H9 (cell line): ENCODE measurements at regions not wholly inside any gene's neighbourhood (a gene's known extent, or its start where the extent isn't known, plus 50 kb on each side); places are given as distances from the start of the nearest gene placed in this dataset.

Experiments used
- DNase-seq: peaks from one replicate; pipeline ENCODE4 v3.0.0-alpha.2; 2017
- H2AFZ ChIP-seq: one replicate; pipeline ENCODE4 v1.6.1; 2013; ENCODE audit warnings: mild to moderate bottlenecking, low read length, control low read depth, moderate library complexity
- H2AK5ac ChIP-seq: 2 replicates; pipeline ENCODE4 v1.6.1; 2013; ENCODE audit warnings: low read length, control low read depth, mixed read lengths; ENCODE audit not compliant: insufficient read length
- H2BK120ac ChIP-seq: one replicate; pipeline ENCODE4 v1.6.1; 2013; ENCODE audit warnings: low read depth, mild to moderate bottlenecking, low read length, control low read depth, inconsistent platforms; ENCODE audit not compliant: poor library complexity, severe bottlenecking
- H2BK12ac ChIP-seq: 2 replicates; pipeline ENCODE4 v1.6.1; 2013; ENCODE audit warnings: low read length, control low read depth, mixed read lengths, low read depth; ENCODE audit not compliant: insufficient read length
- H2BK15ac ChIP-seq: 2 replicates; pipeline ENCODE4 v1.6.1; 2013; ENCODE audit warnings: low read depth, low read length, control low read depth
- H2BK20ac ChIP-seq: one replicate; pipeline ENCODE4 v1.6.1; 2013; ENCODE audit warnings: low read depth, mild to moderate bottlenecking, low read length, control low read depth, inconsistent platforms; ENCODE audit not compliant: poor library complexity, severe bottlenecking
- H2BK5ac ChIP-seq: 2 replicates; pipeline ENCODE4 v1.6.1; 2013; ENCODE audit warnings: low read length, control low read depth, mixed read lengths; ENCODE audit not compliant: insufficient read length
- H3K14ac ChIP-seq: 2 replicates; pipeline ENCODE4 v1.6.1; 2013; ENCODE audit warnings: low read length, control low read depth; ENCODE audit not compliant: insufficient read depth
- H3K18ac ChIP-seq: 2 replicates; pipeline ENCODE4 v1.6.1; 2013; ENCODE audit warnings: low read depth, mild to moderate bottlenecking, mixed read lengths, low read length, control low read depth; ENCODE audit not compliant: insufficient read length
- H3K23ac ChIP-seq: 2 replicates; pipeline ENCODE4 v1.6.1; 2013; ENCODE audit warnings: low read length, control low read depth, mixed read lengths, low read depth; ENCODE audit not compliant: insufficient read length
- H3K23me2 ChIP-seq: 2 replicates; pipeline ENCODE4 v1.6.1; 2013; ENCODE audit warnings: low read depth, mild to moderate bottlenecking, mixed read lengths, low read length, control low read depth; ENCODE audit not compliant: insufficient read length, poor library complexity, severe bottlenecking
- H3K27ac ChIP-seq: 2 replicates; pipeline ENCODE4 v1.5.1; 2013; ENCODE audit warnings: low read length, control low read depth, mixed read lengths, low read depth; ENCODE audit not compliant: insufficient read length
- H3K27me3 ChIP-seq: 2 replicates; pipeline ENCODE4 v1.6.1; 2013; ENCODE audit warnings: low read length, control low read depth, inconsistent platforms; ENCODE audit not compliant: insufficient read depth
- H3K4ac ChIP-seq: 2 replicates; pipeline ENCODE4 v1.6.1; 2013; ENCODE audit warnings: low read depth, mild to moderate bottlenecking, control low read depth, inconsistent platforms, low read length, moderate library complexity
- H3K4me1 ChIP-seq: 2 replicates; pipeline ENCODE4 v1.6.1; 2013; ENCODE audit warnings: low read length, control low read depth, inconsistent platforms; ENCODE audit not compliant: insufficient read depth
- H3K4me2 ChIP-seq: 2 replicates; pipeline ENCODE4 v1.6.1; 2013; ENCODE audit warnings: low read length, control low read depth, mixed read lengths; ENCODE audit not compliant: insufficient read length, insufficient read depth
- H3K56ac ChIP-seq: 2 replicates; pipeline ENCODE4 v1.6.1; 2013; ENCODE audit warnings: low read depth, mild to moderate bottlenecking, mixed read lengths, low read length, control low read depth; ENCODE audit not compliant: insufficient read length
- H3K79me1 ChIP-seq: 2 replicates; pipeline ENCODE4 v1.6.1; 2013; ENCODE audit warnings: low read depth, mild to moderate bottlenecking, moderate library complexity, low read length, control low read depth, inconsistent platforms; ENCODE audit not compliant: insufficient read depth, poor library complexity, severe bottlenecking
- H3K79me2 ChIP-seq: 2 replicates; pipeline ENCODE4 v1.6.1; 2013; ENCODE audit warnings: low read length, control low read depth, inconsistent platforms; ENCODE audit not compliant: insufficient read depth
- H3K9ac ChIP-seq: 2 replicates; pipeline ENCODE4 v1.6.1; 2013; ENCODE audit warnings: low read length, control low read depth, mixed read lengths; ENCODE audit not compliant: insufficient read length; ENCODE audit errors: extremely low read depth
- H3K9me3 ChIP-seq: one replicate; pipeline ENCODE4 v1.6.1; 2013; ENCODE audit warnings: low read depth, low read length, inconsistent platforms; ENCODE audit not compliant: control insufficient read depth
- H3T11ph ChIP-seq: one replicate; pipeline ENCODE4 v1.6.1; 2013; ENCODE audit warnings: mild to moderate bottlenecking, low read length, control low read depth, inconsistent platforms
- H4K20me1 ChIP-seq: one replicate; pipeline ENCODE4 v1.6.1; 2013; ENCODE audit not compliant: control insufficient read depth, insufficient read length, insufficient read depth
- H4K5ac ChIP-seq: 2 replicates; pipeline ENCODE4 v1.6.1; 2013; ENCODE audit warnings: low read depth, mild to moderate bottlenecking, mixed read lengths, low read length, control low read depth; ENCODE audit not compliant: insufficient read length
- H4K8ac ChIP-seq: replicated peaks from 2 replicates; pipeline ENCODE4 v1.6.1; 2013; ENCODE audit warnings: low read length, control low read depth, mixed read lengths, low read depth; ENCODE audit not compliant: insufficient read length
- H4K91ac ChIP-seq: 2 replicates; pipeline ENCODE4 v1.6.1; 2013; ENCODE audit warnings: low read depth, mild to moderate bottlenecking, moderate library complexity, mixed read lengths, low read length, control low read depth; ENCODE audit not compliant: insufficient read length
- H3K27ac Mint-ChIP-seq, 3 experiments: 2 replicates in 2 of 3; 3 replicates in 1 of 3; pipeline ENCODE4 v1.8.0; 2020 to 2021; ENCODE audit warnings: mixed read lengths in 3 of 3, mild to moderate bottlenecking in 1 of 3, moderate library complexity in 1 of 3
- H3K27me3 Mint-ChIP-seq: 2 replicates; pipeline ENCODE4 v1.8.0; 2021; ENCODE audit warnings: low read depth, mild to moderate bottlenecking, moderate library complexity, mixed read lengths
- H3K36me3 Mint-ChIP-seq, 3 experiments: 2 replicates in 2 of 3; 3 replicates in 1 of 3; pipeline ENCODE4 v1.8.0; 2020 to 2021; ENCODE audit warnings: low read depth in 3 of 3, mixed read lengths in 3 of 3; ENCODE audit not compliant: insufficient read depth in 1 of 3
- H3K4me1 Mint-ChIP-seq, 2 experiments: 2 replicates each; pipeline ENCODE4 v1.8.0; 2020; ENCODE audit warnings: mixed read lengths in 2 of 2
- H3K4me3 Mint-ChIP-seq, 2 experiments: 2 replicates in 1 of 2; 3 replicates in 1 of 2; pipeline ENCODE4 v1.8.0; 2020 to 2021; ENCODE audit warnings: mild to moderate bottlenecking in 2 of 2, mixed read lengths in 2 of 2, moderate library complexity in 1 of 2
- H3K9me3 Mint-ChIP-seq, 2 experiments: 2 replicates in 1 of 2; 3 replicates in 1 of 2; pipeline ENCODE4 v1.8.0; 2020; ENCODE audit warnings: mild to moderate bottlenecking in 2 of 2, mixed read lengths in 2 of 2, moderate library complexity in 1 of 2
- TF ChIP-seq, protein P1 (sequence below): fragments of 200-600 bp; sonication (generic); conservative IDR thresholded peaks from 3 replicates; pipeline ENCODE4 v1.8.0; 2021; ENCODE audit warnings: antibody characterized with exemption, mild to moderate bottlenecking

GRCh38 chr1:86636898-86637297 lies 67.5 kb upstream of the SH3GLB1 start:
- Mint-ChIP-seq H3K27ac (no peak overlapping the region), H3K9me3 (peaks cover 20 to 23% of the 10 kb centered on the region in 2 experiments), H3K27me3 (no peaks in the 10 kb centered on the region), H3K4me1 (no peaks in the 10 kb centered on the region; a peak in 1 of 4 replicates), H3K36me3 (peaks cover 10 to 25% (median 17%) of the 10 kb centered on the region in 3 experiments), H3K4me3 (no peak overlapping the region)
- no peak overlapping the region for H2BK120ac ChIP-seq
- H3K79me1 ChIP-seq, result no peaks in the 10 kb centered on the region
- no peak overlapping the region for H3K27ac ChIP-seq
- no peak for DNase-seq
- no peak overlapping the region for H2BK20ac ChIP-seq
- no peak overlapping the region for H3K23ac ChIP-seq
- H2BK5ac ChIP-seq, result no peak overlapping the region
- H3K4me2 ChIP-seq, result no peak overlapping the region
- H2AK5ac ChIP-seq, result no peak overlapping the region
- no peak overlapping the region for H4K5ac ChIP-seq
- no peaks in the 10 kb centered on the region for H3K23me2 ChIP-seq
- no peak overlapping the region for H3T11ph ChIP-seq
- H3K9me3 ChIP-seq, result peaks cover 5% of the 10 kb centered on the region
- H3K14ac ChIP-seq, result no peak overlapping the region
- H3K9ac ChIP-seq, result no peak overlapping the region
- no peaks in the 10 kb centered on the region for H3K79me2 ChIP-seq
- H4K20me1 ChIP-seq, result no peaks in the 10 kb centered on the region
- H4K91ac ChIP-seq, result no peak overlapping the region
- H3K4ac ChIP-seq, result no peak overlapping the region
- H2BK12ac ChIP-seq, result no peak overlapping the region
- H3K4me1 ChIP-seq, result no peaks in the 10 kb centered on the region
- TF ChIP-seq, protein P1, sequence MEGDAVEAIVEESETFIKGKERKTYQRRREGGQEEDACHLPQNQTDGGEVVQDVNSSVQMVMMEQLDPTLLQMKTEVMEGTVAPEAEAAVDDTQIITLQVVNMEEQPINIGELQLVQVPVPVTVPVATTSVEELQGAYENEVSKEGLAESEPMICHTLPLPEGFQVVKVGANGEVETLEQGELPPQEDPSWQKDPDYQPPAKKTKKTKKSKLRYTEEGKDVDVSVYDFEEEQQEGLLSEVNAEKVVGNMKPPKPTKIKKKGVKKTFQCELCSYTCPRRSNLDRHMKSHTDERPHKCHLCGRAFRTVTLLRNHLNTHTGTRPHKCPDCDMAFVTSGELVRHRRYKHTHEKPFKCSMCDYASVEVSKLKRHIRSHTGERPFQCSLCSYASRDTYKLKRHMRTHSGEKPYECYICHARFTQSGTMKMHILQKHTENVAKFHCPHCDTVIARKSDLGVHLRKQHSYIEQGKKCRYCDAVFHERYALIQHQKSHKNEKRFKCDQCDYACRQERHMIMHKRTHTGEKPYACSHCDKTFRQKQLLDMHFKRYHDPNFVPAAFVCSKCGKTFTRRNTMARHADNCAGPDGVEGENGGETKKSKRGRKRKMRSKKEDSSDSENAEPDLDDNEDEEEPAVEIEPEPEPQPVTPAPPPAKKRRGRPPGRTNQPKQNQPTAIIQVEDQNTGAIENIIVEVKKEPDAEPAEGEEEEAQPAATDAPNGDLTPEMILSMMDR, result no peak
- H4K8ac ChIP-seq, result no peak overlapping the region
- no peak overlapping the region for H3K18ac ChIP-seq
- no peaks in the 10 kb centered on the region for H3K27me3 ChIP-seq
- no peak overlapping the region for H2AFZ ChIP-seq
- no peak overlapping the region for H3K56ac ChIP-seq
- H2BK15ac ChIP-seq, result no peak overlapping the region
